IMR-90 (cell line): ENCODE measurements at regions not wholly inside any gene's neighbourhood (a gene's known extent, or its start where the extent isn't known, plus 50 kb on each side); places are given as distances from the start of the nearest gene placed in this dataset.

Experiments
- ATAC-seq: fragments of 200-7000 bp; cut with Tn5 transposase; 2 replicates; pipeline ENCODE4 v1.9.1; 2020; ENCODE audit warnings: low read depth, mild to moderate bottlenecking, moderate library complexity
- BruUV-seq: library from RNA; stranded (reverse); fragments of 400-500 nt; replicated peaks from 2 replicates; lab custom pipeline; 2021; lab: Mats Ljungman, UMichigan
- CTCF ChIA-PET: fragments of 300-600 bp; formaldehyde crosslinking; extraction: SDS; loops from one replicate; lab custom pipeline; 2021; ENCODE audit warnings: antibody characterized with exemption; lab: Yijun Ruan, JAX
- POLR2A ChIA-PET: fragments of 300-600 bp; sonication (Branson Sonifier 250); formaldehyde crosslinking; loops from one replicate; lab custom pipeline; 2022; ENCODE audit warnings: antibody characterized with exemption; ENCODE audit not compliant: unreplicated experiment; lab: Charles Lee
- DNase-seq: peaks from one replicate; pipeline ENCODE4 v3.0.0; 2013
- H2AFZ ChIP-seq: replicated peaks from 2 replicates; pipeline ENCODE3; 2013; ENCODE audit warnings: low read length, mild to moderate bottlenecking; ENCODE audit not compliant: poor library complexity
- H2AK5ac ChIP-seq: 2 replicates; pipeline ENCODE4 v1.6.1; 2013; ENCODE audit warnings: low read depth, low read length, inconsistent platforms
- H2AK9ac ChIP-seq: replicated peaks from 2 replicates; pipeline ENCODE3; 2013; ENCODE audit warnings: mild to moderate bottlenecking, low read depth, low read length, moderate library complexity; ENCODE audit not compliant: poor library complexity
- H2BK120ac ChIP-seq: 2 replicates; pipeline ENCODE4 v1.6.1; 2013; ENCODE audit warnings: low read depth, low read length, inconsistent platforms
- H2BK15ac ChIP-seq: 3 replicates; pipeline ENCODE4 v1.6.1; 2013; ENCODE audit warnings: low read depth, low read length, inconsistent platforms
- H2BK20ac ChIP-seq: 2 replicates; pipeline ENCODE4 v1.6.1; 2013; ENCODE audit warnings: low read depth, mild to moderate bottlenecking, inconsistent platforms, low read length, moderate library complexity
- H2BK5ac ChIP-seq: 2 replicates; pipeline ENCODE4 v1.6.1; 2013; ENCODE audit warnings: mild to moderate bottlenecking, low read depth, low read length, inconsistent platforms; ENCODE audit not compliant: poor library complexity, severe bottlenecking
- H3K14ac ChIP-seq: replicated peaks from 2 replicates; pipeline ENCODE4 v1.6.1; 2013; ENCODE audit warnings: low read depth, low read length, inconsistent platforms
- H3K18ac ChIP-seq: 2 replicates; pipeline ENCODE4 v1.6.1; 2013; ENCODE audit warnings: low read depth, low read length, control low read depth
- H3K23ac ChIP-seq: 2 replicates; pipeline ENCODE4 v1.6.1; 2013; ENCODE audit warnings: low read depth, low read length, inconsistent platforms
- H3K27ac ChIP-seq: 2 replicates; pipeline ENCODE4 v1.5.1; 2013; ENCODE audit warnings: mild to moderate bottlenecking, control low read depth, low read length; ENCODE audit not compliant: insufficient read depth
- H3K27me3 ChIP-seq: 2 replicates; pipeline ENCODE4 v1.6.1; 2013; ENCODE audit warnings: low read length; ENCODE audit not compliant: control insufficient read depth, insufficient read depth
- H3K36me3 ChIP-seq: 2 replicates; pipeline ENCODE4 v1.6.1; 2013; ENCODE audit warnings: low read length, mixed read lengths; ENCODE audit not compliant: control insufficient read depth, insufficient read depth
- H3K4ac ChIP-seq: 2 replicates; pipeline ENCODE4 v1.6.1; 2013; ENCODE audit warnings: low read depth, low read length, inconsistent platforms
- H3K4me1 ChIP-seq: 2 replicates; pipeline ENCODE4 v1.6.1; 2013; ENCODE audit warnings: low read length, mixed read lengths; ENCODE audit not compliant: control insufficient read depth, insufficient read depth
- H3K4me2 ChIP-seq: 2 replicates; pipeline ENCODE4 v1.6.1; 2013; ENCODE audit warnings: low read depth, mild to moderate bottlenecking, control low read depth, low read length, moderate library complexity
- H3K4me3 ChIP-seq: 2 replicates; pipeline ENCODE4 v1.5.1; 2013; ENCODE audit warnings: low read depth, mild to moderate bottlenecking, control low read depth, low read length, moderate library complexity; ENCODE audit not compliant: insufficient read depth
- H3K56ac ChIP-seq: 2 replicates; pipeline ENCODE4 v1.6.1; 2013; ENCODE audit warnings: low read length, inconsistent platforms; ENCODE audit not compliant: insufficient read depth; ENCODE audit errors: extremely low read depth
- H3K79me1 ChIP-seq, 2 experiments: 2 replicates each; pipeline ENCODE4 v1.6.1; 2013; ENCODE audit warnings: low read length in 2 of 2, inconsistent platforms in 1 of 2, low read depth in 1 of 2
- H3K9ac ChIP-seq: 2 replicates; pipeline ENCODE4 v1.6.1; 2013; ENCODE audit warnings: low read depth, low read length, control low read depth
- H3K9me1 ChIP-seq: 2 replicates; pipeline ENCODE4 v1.6.1; 2013; ENCODE audit warnings: low read length, inconsistent platforms; ENCODE audit not compliant: insufficient read depth
- H3K9me3 ChIP-seq: 2 replicates; pipeline ENCODE4 v1.6.1; 2013; ENCODE audit warnings: low read length; ENCODE audit not compliant: control insufficient read depth, insufficient read depth
- H4K20me1 ChIP-seq: 2 replicates; pipeline ENCODE4 v1.6.1; 2013; ENCODE audit warnings: low read length, inconsistent platforms; ENCODE audit not compliant: insufficient read depth
- H4K5ac ChIP-seq: 2 replicates; pipeline ENCODE4 v1.6.1; 2013; ENCODE audit warnings: mild to moderate bottlenecking, low read depth, low read length, control low read depth
- H4K8ac ChIP-seq, 2 experiments: 2 replicates each; pipeline ENCODE4 v1.6.1; 2013; ENCODE audit warnings: low read depth in 2 of 2, low read length in 2 of 2, control low read depth in 1 of 2, inconsistent platforms in 1 of 2
- H4K91ac ChIP-seq: 2 replicates; pipeline ENCODE4 v1.6.1; 2013; ENCODE audit warnings: low read depth, low read length, inconsistent platforms; ENCODE audit not compliant: insufficient read depth
- BHLHE40 ChIP-seq: fragments of 150-350 bp; IDR thresholded peaks from 2 replicates; pipeline ENCODE4 v1.6.1; 2016; ENCODE audit warnings: mild to moderate bottlenecking, low read depth, low read length
- CEBPB ChIP-seq: IDR thresholded peaks from 2 replicates; pipeline ENCODE4 v1.6.1; 2012; ENCODE audit warnings: low read depth, low read length, improper control_type of control experiment
- CHD1 ChIP-seq: IDR thresholded peaks from 2 replicates; pipeline ENCODE4 v1.6.1; 2012; ENCODE audit warnings: low read depth, low read length, improper control_type of control experiment
- CTCF ChIP-seq: conservative IDR thresholded peaks from 2 replicates; pipeline ENCODE4 v1.5.1; 2012; ENCODE audit warnings: mild to moderate bottlenecking, low read depth, low read length, improper control_type of control experiment
- ELK1 ChIP-seq: fragments of 150-350 bp; IDR thresholded peaks from 2 replicates; pipeline ENCODE4 v1.6.1; 2016; ENCODE audit warnings: low read depth, mild to moderate bottlenecking, low read length, moderate library complexity, borderline replicate concordance
- FOS ChIP-seq: fragments of 150-350 bp; IDR thresholded peaks from 2 replicates; pipeline ENCODE4 v1.6.1; 2016; ENCODE audit warnings: low read depth, low read length
- MAFK ChIP-seq: IDR thresholded peaks from 2 replicates; pipeline ENCODE4 v1.6.1; 2012; ENCODE audit warnings: low read depth, low read length, improper control_type of control experiment
- MXI1 ChIP-seq: IDR thresholded peaks from 2 replicates; pipeline ENCODE4 v1.6.1; 2012; ENCODE audit warnings: low read depth, mild to moderate bottlenecking, low read length, moderate library complexity, borderline replicate concordance
- RAD21 ChIP-seq: IDR thresholded peaks from 2 replicates; pipeline ENCODE4 v1.6.1; 2012; ENCODE audit warnings: low read length, improper control_type of control experiment
- RCOR1 ChIP-seq: IDR thresholded peaks from 2 replicates; pipeline ENCODE4 v1.6.1; 2012; ENCODE audit warnings: mild to moderate bottlenecking, low read length, improper control_type of control experiment; ENCODE audit not compliant: insufficient replicate concordance
- RFX5 ChIP-seq: IDR thresholded peaks from 2 replicates; pipeline ENCODE4 v1.8.0; 2012; ENCODE audit warnings: low read depth, mild to moderate bottlenecking, low read length, moderate library complexity
- SMC3 ChIP-seq: fragments of 150-350 bp; IDR thresholded peaks from 2 replicates; pipeline ENCODE4 v1.6.1; 2016; ENCODE audit warnings: low read depth, mild to moderate bottlenecking, antibody characterized with exemption, low read length, moderate library complexity
- USF2 ChIP-seq: fragments of 150-350 bp; IDR thresholded peaks from 2 replicates; pipeline ENCODE4 v1.6.1; 2017; ENCODE audit warnings: mild to moderate bottlenecking, antibody characterized with exemption, low read length, low read depth
- WGBS, 2 experiments: methylation state at CpG; one replicate each; pipeline versions ENCODE4 v1.1.5 to v1.1.7; 2013; ENCODE audit warnings: missing lambda C conversion rate in 2 of 2; ENCODE audit not compliant: insufficient read length in 1 of 2; ENCODE audit errors: extremely low coverage in 2 of 2; 5-methylcytosine and 5-hydroxymethylcytosine counted together
- dilution Hi-C: fragments of 300-500 bp; cut with HindIII; formaldehyde crosslinking; loops from one replicate; pipeline ENCODE4 v1.14.3; 2018; ENCODE audit warnings: low sequenced_read_pairs; ENCODE audit not compliant: unreplicated experiment
- in situ Hi-C: fragments of 300-500 bp; cut with MboI; formaldehyde crosslinking; loops from 3 replicates; pipeline ENCODE4 v1.14.3; 2019; ENCODE audit warnings: low sequenced_read_pairs, inconsistent platforms, mixed read lengths
- intact Hi-C: fragments of 100-400 bp; cut with micrococcal nuclease; formaldehyde crosslinking; loops from 2 replicates; pipeline ENCODE4 v1.10.0; 2022

- Histone ChIP-seq H2AK9ac (no peak overlapping the region), H4K20me1 (no peaks in the 10 kb centered on the region), H3K36me3 (no peaks in the 10 kb centered on the region), H3K79me1 (no peaks in the 10 kb centered on the region), H3K4ac (no peak overlapping the region), H4K8ac (no peak overlapping the region), H2BK20ac (no peak overlapping the region), H3K4me1 (no peaks in the 10 kb centered on the region), H3K23ac (no peak overlapping the region), H2BK120ac (no peak overlapping the region), H2BK15ac (no peak overlapping the region), H3K27ac (no peak overlapping the region), H3K27me3 (no peaks in the 10 kb centered on the region), H3K4me2 (no peak overlapping the region), H3K56ac (no peak overlapping the region), H2AK5ac (no peak overlapping the region), H2AFZ (no peak overlapping the region), H2BK5ac (no peak overlapping the region), H4K91ac (no peak overlapping the region), H3K4me3 (no peak overlapping the region), H3K9me1 (no peaks in the 10 kb centered on the region), H3K18ac (no peak overlapping the region), H3K9ac (no peak overlapping the region), H4K5ac (no peak overlapping the region), H3K9me3 (no peaks in the 10 kb centered on the region), H3K14ac (no peak overlapping the region)
- no peak for DNase-seq
- ChIA-PET CTCF (no interaction called here), POLR2A (no interaction called here)
- no peak for TF ChIP-seq ELK1
- no peak for TF ChIP-seq MXI1
- no peak for TF ChIP-seq RAD21
- TF ChIP-seq FOS = no peak
- no peak for TF ChIP-seq CTCF
- TF ChIP-seq SMC3 = no peak
- no peak for TF ChIP-seq BHLHE40
- TF ChIP-seq CHD1 = no peak
- no peak for TF ChIP-seq USF2
- no peak for TF ChIP-seq MAFK
- TF ChIP-seq RCOR1 = no peak
- TF ChIP-seq CEBPB = no peak
- TF ChIP-seq RFX5 = no peak
- intact Hi-C loops (no loop called here), dilution Hi-C loops (no loop called here), in situ Hi-C loops (loop anchor here (25.0 kb wide), 3 partner anchors 1539 to 1839 kb away; no protein-coding TSS in a partner anchor)
- WGBS, 2 experiments = 30% methylated on average over 4 of the region's 10 CpGs; no CpG with 5 or more reads in 1 of the 2 experiments
- ATAC-seq = no peak
- BruUV-seq = no TSS peak
Measured at GRCh38 chr4:18698119-18698883, 676.7 kb upstream of the LCORL start.
